GM12878 (cell line): ENCODE measurements at regions not wholly inside any gene's neighbourhood (a gene's known extent, or its start where the extent isn't known, plus 50 kb on each side); places are given as distances from the start of the nearest gene placed in this dataset.

ENCODE experiments used
- ATAC-seq: fragments of 200-7000 bp; cut with Tn5 transposase; 3 replicates; pipeline ENCODE4 v1.9.1; 2020; ENCODE audit warnings: mild to moderate bottlenecking, moderate library complexity
- BruUV-seq: library from RNA; stranded (reverse); fragments of 400-500 nt; replicated peaks from 2 replicates; lab custom pipeline; 2021; lab: Mats Ljungman, UMichigan
- CTCF ChIA-PET: fragments of 300-600 bp; sonication (Branson Sonifier 250); formaldehyde crosslinking; extraction: SDS; loops from one replicate; lab custom pipeline; 2021; ENCODE audit warnings: inconsistent platforms; lab: Yijun Ruan, JAX
- POLR2A ChIA-PET: fragments of 350-600 bp; formaldehyde crosslinking; extraction: SDS; loops from one replicate; lab custom pipeline; 2021; ENCODE audit warnings: inconsistent platforms; lab: Charles Lee
- RAD21 ChIA-PET: fragments of 300-600 bp; sonication (Branson Sonifier 250); formaldehyde crosslinking; loops from one replicate; lab custom pipeline; 2023; ENCODE audit warnings: antibody characterized with exemption; ENCODE audit not compliant: unreplicated experiment; lab: Charles Lee
- SMC1A ChIA-PET: fragments of 300-600 bp; sonication (Branson Sonifier 250); formaldehyde crosslinking; loops from one replicate; lab custom pipeline; 2023; ENCODE audit not compliant: unreplicated experiment, uncharacterized antibody; lab: Charles Lee
- DNase-seq: peaks from one replicate; pipeline ENCODE4 v3.0.0-alpha.2; 2011; ENCODE audit warnings: low read depth, low spot score
- FAIRE-seq: peaks from 3 replicates; lab custom pipeline; 2011; peaks lifted over from hg19 to GRCh38; lab: Jason Lieb, UNC
- H2AFZ ChIP-seq: 2 replicates; pipeline ENCODE4 v1.6.0; 2011; ENCODE audit warnings: low read depth, low read length, control low read depth; ENCODE audit not compliant: control insufficient read depth
- H3K27ac ChIP-seq: 2 replicates; pipeline ENCODE4 v1.5.1; 2011; ENCODE audit warnings: control low read depth; ENCODE audit not compliant: control insufficient read depth, insufficient read depth
- H3K27me3 ChIP-seq, 2 experiments: replicated peaks in 1 of 2; 2 replicates each; pipeline versions ENCODE4 v1.6.0 to v1.6.1; 2011; ENCODE audit warnings: low read length in 1 of 2; ENCODE audit not compliant: control insufficient read depth in 2 of 2, insufficient read depth in 2 of 2
- H3K36me3 ChIP-seq, 2 experiments: 2 replicates each; pipeline ENCODE4 v1.5.1; 2011; ENCODE audit warnings: low read length in 1 of 2; ENCODE audit not compliant: control insufficient read depth in 2 of 2, insufficient read depth in 2 of 2
- H3K4me1 ChIP-seq: 2 replicates; pipeline ENCODE4 v1.6.1; 2011; ENCODE audit warnings: mild to moderate bottlenecking, low read length, moderate library complexity, mixed read lengths; ENCODE audit not compliant: control insufficient read depth, insufficient read depth
- H3K4me2 ChIP-seq: 2 replicates; pipeline ENCODE4 v1.6.0; 2011; ENCODE audit warnings: control low read depth; ENCODE audit not compliant: control insufficient read depth, insufficient read depth
- H3K4me3 ChIP-seq: fragments of 200-600 bp; sonication (generic); 2 replicates; pipeline ENCODE4 v1.5.1; 2016
- H3K79me2 ChIP-seq: 2 replicates; pipeline ENCODE4 v1.6.0; 2011; ENCODE audit warnings: low read length; ENCODE audit not compliant: control insufficient read depth, insufficient read depth
- H3K9ac ChIP-seq: 2 replicates; pipeline ENCODE4 v1.8.0; 2011; ENCODE audit warnings: low read length, control low read depth, mixed read lengths; ENCODE audit not compliant: control insufficient read depth, insufficient read depth
- H3K9me3 ChIP-seq: replicated peaks from 3 replicates; pipeline ENCODE4 v1.5.1; 2011; ENCODE audit warnings: mild to moderate bottlenecking, low read length; ENCODE audit not compliant: control insufficient read depth, insufficient read depth
- H4K20me1 ChIP-seq: 2 replicates; pipeline ENCODE4 v1.6.0; 2011; ENCODE audit not compliant: control insufficient read depth, insufficient read depth
- BACH1 ChIP-seq: fragments of 450-650 bp; IDR thresholded peaks from 2 replicates; pipeline ENCODE4 v1.6.1; 2017; ENCODE audit warnings: mild to moderate bottlenecking, borderline replicate concordance
- BRCA1 ChIP-seq: IDR thresholded peaks from 2 replicates; pipeline ENCODE4 v1.6.1; 2011; ENCODE audit warnings: low read depth, low read length, improper control_type of control experiment
- JUNB ChIP-seq: IDR thresholded peaks from 2 replicates; pipeline ENCODE4 v1.6.1; 2016; ENCODE audit warnings: antibody characterized with exemption, mild to moderate bottlenecking
- KAT2A ChIP-seq: conservative IDR thresholded peaks from 2 replicates; pipeline ENCODE4 v1.6.1; 2011; ENCODE audit warnings: low read depth, low read length; ENCODE audit not compliant: control insufficient read depth
- KDM1A ChIP-seq: fragments of 200-600 bp; sonication (generic); IDR thresholded peaks from 2 replicates; pipeline ENCODE4 v1.6.1; 2016; ENCODE audit warnings: borderline replicate concordance
- NR2C2 ChIP-seq: IDR thresholded peaks from 2 replicates; pipeline ENCODE4 v1.6.1; 2011; ENCODE audit warnings: borderline replicate concordance, low read depth; ENCODE audit not compliant: control insufficient read depth, insufficient read length
- RUNX3 ChIP-seq: IDR thresholded peaks from 2 replicates; pipeline ENCODE4 v1.6.1; 2012; ENCODE audit warnings: low read length, inconsistent platforms
- SP1 ChIP-seq: IDR thresholded peaks from one replicate; pipeline ENCODE4 v1.6.1; 2011; ENCODE audit warnings: low read depth, low read length
- SPI1 ChIP-seq: IDR thresholded peaks from 2 replicates; pipeline ENCODE4 v1.6.1; 2011; ENCODE audit warnings: low read depth, mild to moderate bottlenecking, low read length, moderate library complexity, borderline replicate concordance; ENCODE audit not compliant: insufficient read depth
- WGBS: methylation state at CpG from one replicate; pipeline ENCODE4 v1.1.6; 2016; ENCODE audit warnings: low lambda C conversion rate; ENCODE audit not compliant: insufficient replicate concordance, insufficient coverage; ENCODE audit errors: missing lambda C conversion rate; 5-methylcytosine and 5-hydroxymethylcytosine counted together
- in situ Hi-C: fragments of 300-500 bp; cut with MboI; formaldehyde crosslinking; loops from 9 replicates; pipeline ENCODE4 v1.14.3; 2018; ENCODE audit warnings: mixed read lengths
- intact Hi-C: fragments of 100-400 bp; cut with micrococcal nuclease; formaldehyde crosslinking; loops from one replicate; pipeline ENCODE4 v1.14.2; 2022; ENCODE audit not compliant: unreplicated experiment
- TF ChIP-seq, protein P1 (sequence below): IDR thresholded peaks from 2 replicates; pipeline ENCODE4 v1.6.1; 2011; ENCODE audit warnings: low read depth, mild to moderate bottlenecking, low read length, moderate library complexity, borderline replicate concordance; ENCODE audit errors: extremely low read depth

GRCh38 chr1:232291681-232292080 lies 338.3 kb downstream of the SIPA1L2 start:
- in situ Hi-C loops, result no loop called here

DNA sequence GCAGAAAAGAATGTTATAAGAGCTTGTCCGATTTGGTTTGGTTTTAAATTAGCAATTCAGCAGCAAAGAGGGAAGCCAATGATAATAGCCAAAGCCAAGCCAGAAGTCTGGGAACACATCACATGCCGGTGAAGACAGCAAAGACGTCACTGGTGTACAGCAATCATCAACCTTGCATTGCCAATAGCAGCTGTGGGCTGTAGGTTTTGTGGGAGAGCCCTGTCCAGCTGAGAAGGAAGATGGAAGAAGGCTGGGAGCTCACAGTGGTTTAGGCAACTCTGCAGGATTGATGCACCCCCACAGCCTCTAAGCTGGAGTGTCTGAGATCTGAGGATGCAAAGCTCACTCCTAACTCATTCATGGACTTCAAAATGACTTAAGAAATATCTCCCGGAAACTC lies 338.7 kb downstream of the SIPA1L2 start:
- Histone ChIP-seq H3K79me2 (no peaks in the 10 kb centered on the region), H3K9me3 (no peaks in the 10 kb centered on the region), H3K36me3 (no peaks in the 10 kb centered on the region), H4K20me1 (no peaks in the 10 kb centered on the region), H3K27me3 (no peaks in the 10 kb centered on the region; a peak in 1 of 4 replicates), H3K27ac (no peak overlapping the region), H2AFZ (no peak overlapping the region), H3K4me1 (no peaks in the 10 kb centered on the region), H3K9ac (no peak overlapping the region), H3K4me2 (no peak overlapping the region), H3K4me3 (no peak overlapping the region)
- ChIA-PET RAD21 (no interaction called here), CTCF (no interaction called here), POLR2A (no interaction called here), SMC1A (interaction anchor here (1.1 kb wide), 1 partner anchor 39 kb away, joined by 3 read pairs; no protein-coding TSS in a partner anchor)
- FAIRE-seq (no peak), DNase-seq (no peak), ATAC-seq (no peak)
- no TSS peak for BruUV-seq
- intact Hi-C loops, result no loop called here
- WGBS, result 22% methylated on average over 4 of the region's 4 CpGs
- TF ChIP-seq, protein P1, sequence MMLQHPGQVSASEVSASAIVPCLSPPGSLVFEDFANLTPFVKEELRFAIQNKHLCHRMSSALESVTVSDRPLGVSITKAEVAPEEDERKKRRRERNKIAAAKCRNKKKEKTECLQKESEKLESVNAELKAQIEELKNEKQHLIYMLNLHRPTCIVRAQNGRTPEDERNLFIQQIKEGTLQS, result no peak
- no peak for TF ChIP-seq JUNB
- in situ Hi-C loops, result no loop called here

More at GRCh38 chr1:232291681-232292080, 338.3 kb downstream of the SIPA1L2 start:
- 0% methylated on average over 1 of the region's 1 CpG for WGBS
- H3K4me2 ChIP-seq, result no peak overlapping the region
- ChIA-PET CTCF (no interaction called here), RAD21 (no interaction called here), POLR2A (no interaction called here), SMC1A (interaction anchor here (1.1 kb wide), 1 partner anchor 39 kb away, joined by 3 read pairs; no protein-coding TSS in a partner anchor)
- no peaks in the 10 kb centered on the region for H4K20me1 ChIP-seq
- no peaks in the 10 kb centered on the region for H3K36me3 ChIP-seq
- FAIRE-seq (no peak), DNase-seq (no peak), ATAC-seq (no peak)
- no peak overlapping the region for H3K27ac ChIP-seq
- no peak overlapping the region for H3K9ac ChIP-seq
- BruUV-seq, result no TSS peak
- no peak overlapping the region for H2AFZ ChIP-seq
- no peaks in the 10 kb centered on the region for H3K79me2 ChIP-seq
- no peaks in the 10 kb centered on the region; a peak in 1 of 4 replicates for H3K27me3 ChIP-seq
- TF ChIP-seq BRCA1 (no peak), NR2C2 (no peak), RUNX3 (no peak), KAT2A (no peak), BACH1 (no peak), SPI1 (no peak), KDM1A (no peak), SP1 (no peak)
- H3K9me3 ChIP-seq, result no peaks in the 10 kb centered on the region
- H3K4me1 ChIP-seq, result no peaks in the 10 kb centered on the region
- no peak overlapping the region for H3K4me3 ChIP-seq
- intact Hi-C loops, result no loop called here
